ENCODE measurements at regions not wholly inside any gene's neighbourhood (a gene's known extent, or its start where the extent isn't known, plus 50 kb on each side); places are given as distances from the start of the nearest gene placed in this dataset.

DNA sequence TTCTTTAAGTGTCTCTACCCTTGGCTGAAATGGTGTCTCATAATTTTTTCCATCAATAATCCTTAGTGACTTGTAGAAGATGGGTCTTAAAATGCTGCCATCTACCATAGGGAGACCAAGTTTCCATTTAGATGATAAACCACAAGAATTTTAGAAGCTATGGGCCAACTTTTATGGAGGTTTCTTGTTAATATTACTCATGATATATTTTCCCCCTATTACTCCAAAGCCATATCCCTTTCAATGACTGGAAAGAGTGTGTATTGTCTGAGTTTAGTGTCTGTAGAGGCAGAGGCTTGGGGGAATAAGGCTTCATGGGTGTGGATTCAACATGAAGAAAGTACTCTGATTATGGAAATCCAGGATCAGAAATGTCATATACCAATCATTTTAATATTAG, 507.3 kb upstream of the TNC start:
- TF ChIP-seq, protein P1, sequence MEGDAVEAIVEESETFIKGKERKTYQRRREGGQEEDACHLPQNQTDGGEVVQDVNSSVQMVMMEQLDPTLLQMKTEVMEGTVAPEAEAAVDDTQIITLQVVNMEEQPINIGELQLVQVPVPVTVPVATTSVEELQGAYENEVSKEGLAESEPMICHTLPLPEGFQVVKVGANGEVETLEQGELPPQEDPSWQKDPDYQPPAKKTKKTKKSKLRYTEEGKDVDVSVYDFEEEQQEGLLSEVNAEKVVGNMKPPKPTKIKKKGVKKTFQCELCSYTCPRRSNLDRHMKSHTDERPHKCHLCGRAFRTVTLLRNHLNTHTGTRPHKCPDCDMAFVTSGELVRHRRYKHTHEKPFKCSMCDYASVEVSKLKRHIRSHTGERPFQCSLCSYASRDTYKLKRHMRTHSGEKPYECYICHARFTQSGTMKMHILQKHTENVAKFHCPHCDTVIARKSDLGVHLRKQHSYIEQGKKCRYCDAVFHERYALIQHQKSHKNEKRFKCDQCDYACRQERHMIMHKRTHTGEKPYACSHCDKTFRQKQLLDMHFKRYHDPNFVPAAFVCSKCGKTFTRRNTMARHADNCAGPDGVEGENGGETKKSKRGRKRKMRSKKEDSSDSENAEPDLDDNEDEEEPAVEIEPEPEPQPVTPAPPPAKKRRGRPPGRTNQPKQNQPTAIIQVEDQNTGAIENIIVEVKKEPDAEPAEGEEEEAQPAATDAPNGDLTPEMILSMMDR (IDR thresholded peaks at IDR 0.05): no peak
- TF ChIP-seq EP300 (IDR thresholded peaks at IDR 0.05): no peak
- TF ChIP-seq POLR2AphosphoS5 (IDR thresholded peaks at IDR 0.05): no peak

Data from upper lobe of left lung (tissue), 4 donors.